ENCODE measurements at regions not wholly inside any gene's neighbourhood (a gene's known extent, or its start where the extent isn't known, plus 50 kb on each side); places are given as distances from the start of the nearest gene placed in this dataset.

- no peak overlapping the region for H3K4me3 ChIP-seq (ENCODE audit: low read length)
- peak; percentile 99 for DNase-seq (ENCODE audit: low read depth)
- TF ChIP-seq, protein P1, sequence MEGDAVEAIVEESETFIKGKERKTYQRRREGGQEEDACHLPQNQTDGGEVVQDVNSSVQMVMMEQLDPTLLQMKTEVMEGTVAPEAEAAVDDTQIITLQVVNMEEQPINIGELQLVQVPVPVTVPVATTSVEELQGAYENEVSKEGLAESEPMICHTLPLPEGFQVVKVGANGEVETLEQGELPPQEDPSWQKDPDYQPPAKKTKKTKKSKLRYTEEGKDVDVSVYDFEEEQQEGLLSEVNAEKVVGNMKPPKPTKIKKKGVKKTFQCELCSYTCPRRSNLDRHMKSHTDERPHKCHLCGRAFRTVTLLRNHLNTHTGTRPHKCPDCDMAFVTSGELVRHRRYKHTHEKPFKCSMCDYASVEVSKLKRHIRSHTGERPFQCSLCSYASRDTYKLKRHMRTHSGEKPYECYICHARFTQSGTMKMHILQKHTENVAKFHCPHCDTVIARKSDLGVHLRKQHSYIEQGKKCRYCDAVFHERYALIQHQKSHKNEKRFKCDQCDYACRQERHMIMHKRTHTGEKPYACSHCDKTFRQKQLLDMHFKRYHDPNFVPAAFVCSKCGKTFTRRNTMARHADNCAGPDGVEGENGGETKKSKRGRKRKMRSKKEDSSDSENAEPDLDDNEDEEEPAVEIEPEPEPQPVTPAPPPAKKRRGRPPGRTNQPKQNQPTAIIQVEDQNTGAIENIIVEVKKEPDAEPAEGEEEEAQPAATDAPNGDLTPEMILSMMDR (conservative IDR thresholded peaks at IDR 0.05; ENCODE audit: low read length) = no peak
Observed at GRCh38 chr6:44058617-44059358, 68.5 kb downstream of the MRPL14 start.

DNA sequence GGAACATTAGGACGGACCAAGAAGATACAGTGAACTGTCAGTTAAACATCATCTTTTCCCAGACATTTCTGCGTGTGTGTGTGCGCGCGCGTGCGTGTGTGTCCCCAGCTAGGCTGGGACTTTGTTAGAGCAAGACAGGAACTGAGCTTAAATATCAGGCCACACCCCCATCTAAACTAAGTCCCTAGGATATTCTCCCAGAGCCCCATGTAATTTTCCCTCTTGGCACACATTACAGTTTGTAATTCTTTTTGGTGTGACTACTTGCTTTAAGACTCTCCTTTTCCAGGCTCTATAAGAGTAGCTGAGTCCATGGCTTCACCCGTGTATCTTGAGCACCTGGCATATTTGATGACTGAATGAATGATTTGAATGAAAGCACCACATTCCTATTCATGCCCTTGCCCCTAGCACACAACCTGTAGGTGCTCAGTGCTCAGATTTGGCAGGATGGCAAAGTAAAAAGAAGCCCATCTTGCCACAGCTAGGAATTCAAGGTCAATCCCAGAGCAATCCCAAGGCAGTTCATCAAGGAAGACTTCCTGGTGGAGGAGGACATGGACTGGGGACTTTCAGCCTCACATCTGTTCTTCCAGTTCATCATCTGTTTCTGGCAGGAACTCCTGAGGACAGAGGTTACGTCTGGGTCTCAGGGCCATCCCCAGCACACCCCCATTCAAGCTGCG lies 69.2 kb downstream of the MRPL14 start:
- TF ChIP-seq, protein P1 (conservative IDR thresholded peaks at IDR 0.05; ENCODE audit: low read length) = no peak
- DNase-seq (ENCODE audit: low read depth) = peak; percentile 57
- no peak overlapping the region for H3K4me3 ChIP-seq (ENCODE audit: low read length)

- peak; percentile 22 for DNase-seq (ENCODE audit: low read depth)
- TF ChIP-seq, protein P1 (conservative IDR thresholded peaks at IDR 0.05; ENCODE audit: low read length) = no peak
- H3K4me3 ChIP-seq (ENCODE audit: low read length) = no peak overlapping the region
Observed at GRCh38 chr6:44057238-44057930, 69.9 kb downstream of the MRPL14 start.

DNA sequence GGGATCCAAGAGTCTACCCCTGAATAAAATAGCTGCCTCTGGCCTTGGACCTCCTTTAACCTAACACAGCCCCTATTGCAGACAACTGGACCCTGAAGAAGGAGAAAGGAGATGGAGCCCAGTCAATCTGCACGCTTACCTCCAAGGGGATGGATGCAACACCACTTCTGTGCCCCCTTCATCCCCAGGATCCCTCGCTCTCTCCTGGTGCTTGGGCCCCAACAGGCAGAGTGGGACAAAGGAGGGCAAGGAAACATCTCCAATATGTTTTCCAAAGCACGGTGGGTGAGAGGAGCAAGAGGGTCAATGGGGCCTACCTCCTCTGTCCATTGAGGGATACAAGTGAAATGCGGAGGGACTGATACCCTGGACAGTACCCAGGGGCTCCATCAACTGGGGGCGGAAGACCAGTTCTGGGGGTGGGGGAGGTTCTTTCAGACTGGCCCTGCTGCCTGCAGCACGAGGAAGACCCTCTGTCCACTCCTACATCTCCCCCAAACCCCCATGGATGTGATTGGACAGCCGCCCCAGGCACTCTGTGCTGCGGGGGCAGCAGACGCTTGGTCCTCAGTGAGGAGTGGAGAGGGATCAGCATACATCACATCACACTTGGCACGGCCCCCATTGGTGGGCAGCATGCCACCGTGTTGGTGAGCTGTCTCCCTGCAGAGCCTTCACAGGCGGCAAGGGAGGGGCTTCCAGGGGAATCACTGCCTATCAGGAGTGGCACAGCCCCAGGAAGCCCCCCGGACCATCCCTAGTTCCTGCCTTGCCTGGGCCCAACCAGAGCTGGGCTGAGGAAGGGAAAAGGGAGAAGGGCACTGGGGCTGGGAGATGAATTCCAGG lies 70.6 kb downstream of the MRPL14 start:
- H3K4me3 ChIP-seq (ENCODE audit: low read length) = no peak overlapping the region
- DNase-seq (ENCODE audit: low read depth) = peak; percentile 57
- TF ChIP-seq, protein P1 (conservative IDR thresholded peaks at IDR 0.05; ENCODE audit: low read length) = no peak

DNA sequence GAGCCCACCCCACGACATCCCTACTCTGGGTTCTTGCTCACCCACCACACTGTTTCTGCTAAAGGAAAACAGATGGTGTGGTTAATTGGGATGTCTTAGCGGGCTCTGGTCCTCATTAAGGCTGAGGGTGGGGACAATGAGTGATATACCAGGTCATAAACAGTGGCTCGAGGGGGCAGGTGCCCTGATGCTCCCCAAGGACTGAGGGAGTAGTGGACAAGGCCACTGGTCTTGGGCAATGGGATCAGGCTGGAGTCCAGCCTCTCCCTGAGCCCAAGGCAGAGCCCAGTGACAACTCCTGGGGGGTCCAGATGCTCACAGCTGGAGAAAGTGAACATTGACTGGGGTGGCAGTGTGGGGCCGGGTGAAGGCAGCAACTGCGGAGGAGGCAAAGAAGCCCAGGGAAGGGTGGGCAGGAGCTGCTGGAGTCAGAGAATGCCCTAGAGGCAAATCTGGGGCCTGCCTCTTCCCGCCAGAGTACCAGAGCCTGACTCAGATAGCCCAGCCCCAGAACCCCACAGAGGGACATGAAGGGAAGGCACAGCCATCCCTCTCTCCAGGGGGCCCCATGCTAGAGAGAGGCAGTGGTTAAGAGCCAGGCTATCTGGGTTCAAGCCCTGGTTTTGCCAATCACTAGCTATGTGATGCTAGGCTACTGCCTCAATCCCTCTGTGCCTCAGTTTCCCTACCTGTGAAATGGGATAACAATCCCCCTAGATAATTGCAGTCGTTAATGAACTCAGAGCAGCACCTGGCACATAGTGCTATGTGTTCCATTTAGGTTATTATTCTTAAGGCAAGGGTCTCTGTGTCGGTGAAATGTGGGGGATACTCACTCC lies 72.3 kb downstream of the MRPL14 start:
- H3K4me3 ChIP-seq (ENCODE audit: low read length) = no peak overlapping the region
- TF ChIP-seq, protein P1 (conservative IDR thresholded peaks at IDR 0.05; ENCODE audit: low read length) = 0 out of 2 replicates have a peak, but pooled peaks have one; percentile 9
- peak; percentile 89 for DNase-seq (ENCODE audit: low read depth)

Data from AG10803 (cell line).